H1 (cell line): ENCODE measurements at regions not wholly inside any gene's neighbourhood (a gene's known extent, or its start where the extent isn't known, plus 50 kb on each side); places are given as distances from the start of the nearest gene placed in this dataset.

ENCODE experiments used
- CBX8 ChIP-seq: fragments of 300-800, 300-1000 bp; sonication (generic); IDR thresholded peaks from 2 replicates; pipeline ENCODE4 v1.7.1; 2016; ENCODE audit warnings: low read depth, low read length, borderline replicate concordance
- KDM1A ChIP-seq: fragments of 200-600, 300-600 bp; sonication (generic); IDR thresholded peaks from 2 replicates; pipeline ENCODE4 v1.7.1; 2016; ENCODE audit warnings: mild to moderate bottlenecking, low read length, borderline replicate concordance
- RAD21 ChIP-seq, 2 experiments: IDR thresholded peaks in 1 of 2; conservative IDR thresholded peaks in 1 of 2; 2 replicates each; pipeline ENCODE4 v1.6.1; 2011; ENCODE audit warnings: low read depth in 2 of 2, low read length in 2 of 2, improper control_type of control experiment in 1 of 2, inconsistent platforms in 1 of 2, mild to moderate bottlenecking in 1 of 2, moderate library complexity in 1 of 2
- SIX5 ChIP-seq: IDR thresholded peaks from 2 replicates; pipeline ENCODE4 v1.6.1; 2011; ENCODE audit warnings: mild to moderate bottlenecking, low read depth, low read length
- TF ChIP-seq, protein P1 (sequence below), 3 experiments: IDR thresholded peaks; 1 replicate in 2 of 3; 2 replicates in 1 of 3; pipeline versions ENCODE4 v1.5.1 to v1.6.1; 2011; ENCODE audit warnings: low read length in 3 of 3, mild to moderate bottlenecking in 3 of 3, inconsistent platforms in 2 of 3, low read depth in 1 of 3, moderate library complexity in 1 of 3; ENCODE audit not compliant: insufficient read depth in 1 of 3; ENCODE audit errors: control extremely low read depth in 1 of 3
- TF ChIP-seq, protein P2 (sequence below): IDR thresholded peaks from 2 replicates; pipeline ENCODE4 v1.6.1; 2012; ENCODE audit warnings: low read length, inconsistent platforms

DNA sequence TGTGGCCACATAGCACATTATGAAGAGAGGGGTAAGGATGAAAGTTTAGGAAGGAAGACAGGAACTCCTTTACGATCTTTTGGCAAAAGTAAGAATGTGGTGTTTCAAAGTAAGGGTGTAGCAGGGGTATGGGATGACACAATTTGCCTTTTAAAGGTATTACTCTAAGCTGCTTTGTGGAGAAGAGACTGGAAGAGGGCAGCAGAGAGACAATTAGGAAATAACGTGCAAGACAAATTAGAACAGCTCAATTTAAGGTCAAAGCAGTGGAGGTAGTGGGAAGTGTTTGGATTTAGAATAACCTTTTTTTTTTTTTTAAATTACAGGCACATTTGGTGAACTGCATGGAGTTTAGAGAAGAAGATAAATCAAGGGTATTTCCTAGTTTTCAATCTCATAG is 342.6 kb downstream of the NOVA1 start (continued):
- TF ChIP-seq, protein P1, sequence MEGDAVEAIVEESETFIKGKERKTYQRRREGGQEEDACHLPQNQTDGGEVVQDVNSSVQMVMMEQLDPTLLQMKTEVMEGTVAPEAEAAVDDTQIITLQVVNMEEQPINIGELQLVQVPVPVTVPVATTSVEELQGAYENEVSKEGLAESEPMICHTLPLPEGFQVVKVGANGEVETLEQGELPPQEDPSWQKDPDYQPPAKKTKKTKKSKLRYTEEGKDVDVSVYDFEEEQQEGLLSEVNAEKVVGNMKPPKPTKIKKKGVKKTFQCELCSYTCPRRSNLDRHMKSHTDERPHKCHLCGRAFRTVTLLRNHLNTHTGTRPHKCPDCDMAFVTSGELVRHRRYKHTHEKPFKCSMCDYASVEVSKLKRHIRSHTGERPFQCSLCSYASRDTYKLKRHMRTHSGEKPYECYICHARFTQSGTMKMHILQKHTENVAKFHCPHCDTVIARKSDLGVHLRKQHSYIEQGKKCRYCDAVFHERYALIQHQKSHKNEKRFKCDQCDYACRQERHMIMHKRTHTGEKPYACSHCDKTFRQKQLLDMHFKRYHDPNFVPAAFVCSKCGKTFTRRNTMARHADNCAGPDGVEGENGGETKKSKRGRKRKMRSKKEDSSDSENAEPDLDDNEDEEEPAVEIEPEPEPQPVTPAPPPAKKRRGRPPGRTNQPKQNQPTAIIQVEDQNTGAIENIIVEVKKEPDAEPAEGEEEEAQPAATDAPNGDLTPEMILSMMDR (IDR thresholded peaks at IDR 0.05; ENCODE audit: control extremely low read depth in 1 of 3, insufficient read depth in 1 of 3, low read depth in 1 of 3, low read length in 3 of 3) = peak in 2 of 3 experiments; percentile 43 to 58; a peak in 3 of 4 replicates
- TF ChIP-seq SIX5 = no peak
- no peak for TF ChIP-seq CBX8
- peak; percentile 58 to 65 for TF ChIP-seq RAD21 (IDR thresholded peaks at IDR 0.05 in 1 of 2, conservative IDR thresholded peaks at IDR 0.05 in 1 of 2; ENCODE audit: low read depth in 2 of 2, low read length in 2 of 2)
- TF ChIP-seq KDM1A = no peak
- TF ChIP-seq, protein P2, sequence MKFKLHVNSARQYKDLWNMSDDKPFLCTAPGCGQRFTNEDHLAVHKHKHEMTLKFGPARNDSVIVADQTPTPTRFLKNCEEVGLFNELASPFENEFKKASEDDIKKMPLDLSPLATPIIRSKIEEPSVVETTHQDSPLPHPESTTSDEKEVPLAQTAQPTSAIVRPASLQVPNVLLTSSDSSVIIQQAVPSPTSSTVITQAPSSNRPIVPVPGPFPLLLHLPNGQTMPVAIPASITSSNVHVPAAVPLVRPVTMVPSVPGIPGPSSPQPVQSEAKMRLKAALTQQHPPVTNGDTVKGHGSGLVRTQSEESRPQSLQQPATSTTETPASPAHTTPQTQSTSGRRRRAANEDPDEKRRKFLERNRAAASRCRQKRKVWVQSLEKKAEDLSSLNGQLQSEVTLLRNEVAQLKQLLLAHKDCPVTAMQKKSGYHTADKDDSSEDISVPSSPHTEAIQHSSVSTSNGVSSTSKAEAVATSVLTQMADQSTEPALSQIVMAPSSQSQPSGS = no peak
- TF ChIP-seq, all 59 proteins: peak for 3
